NB4 (cell line): ENCODE measurements at regions not wholly inside any gene's neighbourhood (a gene's known extent, or its start where the extent isn't known, plus 50 kb on each side); places are given as distances from the start of the nearest gene placed in this dataset.
"Not testable (repeated sequence)": the region's sequence is repeated elsewhere in the genome, so short reads cannot be mapped to it uniquely, and the experiment has no call there.

ENCODE experiments used
- DNase-seq: peaks from one replicate; pipeline ENCODE4 v3.0.0; 2010; ENCODE audit warnings: low read depth
- H3K4me3 ChIP-seq: one replicate; pipeline ENCODE4 v1.5.1; 2011; ENCODE audit warnings: mild to moderate bottlenecking, low read depth, low read length, moderate library complexity
- MYC ChIP-seq: IDR thresholded peaks from 2 replicates; pipeline ENCODE4 v1.6.1; 2011; ENCODE audit warnings: low read depth, low read length
- POLR2A ChIP-seq: IDR thresholded peaks from 2 replicates; pipeline ENCODE4 v1.6.1; 2011; ENCODE audit warnings: mild to moderate bottlenecking; ENCODE audit not compliant: insufficient read length; ENCODE audit errors: extremely low read depth
- TF ChIP-seq, protein P1 (sequence below): IDR thresholded peaks from one replicate; pipeline ENCODE4 v1.5.1; 2012; ENCODE audit warnings: low read depth, low read length
- TF ChIP-seq, protein P2 (sequence below): IDR thresholded peaks from 2 replicates; pipeline ENCODE4 v1.6.1; 2011; ENCODE audit warnings: low read depth, low read length

DNA sequence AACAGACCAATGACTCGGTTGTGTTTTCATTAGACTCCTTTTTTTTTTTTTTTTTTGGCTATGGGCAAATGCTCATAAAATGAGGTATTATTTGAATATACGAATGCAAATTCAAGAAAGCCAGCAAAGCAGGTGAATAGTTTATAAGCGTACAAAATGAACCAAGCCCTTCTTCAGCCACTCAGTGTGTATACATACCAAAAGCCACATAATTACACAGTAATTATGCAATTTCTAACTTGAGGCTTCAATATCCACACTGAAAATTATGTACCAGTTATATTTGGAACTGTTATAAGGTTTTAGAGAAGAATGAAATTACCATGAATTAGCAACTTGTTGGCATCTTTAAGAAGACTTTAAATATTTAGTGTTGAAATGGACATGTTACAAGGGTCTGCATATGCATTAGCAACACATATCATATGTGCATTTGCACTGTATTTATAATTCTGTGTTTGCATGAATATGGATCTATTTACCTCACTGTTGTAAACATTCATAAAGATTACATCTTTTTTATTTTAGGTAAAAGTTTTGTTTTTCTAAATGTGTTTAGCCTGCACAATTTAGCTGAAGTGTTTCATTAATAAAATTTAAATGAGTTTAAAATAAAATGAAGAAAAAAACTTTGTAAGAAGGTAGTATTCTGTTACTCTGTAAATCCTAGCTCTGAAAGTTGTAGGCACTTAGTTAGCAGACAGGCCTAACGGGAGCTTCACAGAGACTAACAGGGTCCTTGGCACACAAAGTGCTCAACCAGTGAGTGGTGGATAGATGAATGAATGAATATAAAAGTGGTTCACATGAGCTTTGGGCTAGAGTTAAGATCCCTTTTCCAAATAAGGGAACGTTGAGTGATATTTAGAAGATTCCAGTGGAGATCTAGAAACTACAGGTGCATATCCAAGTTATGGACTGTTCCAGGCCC, 241.0 kb upstream of the NFIA start:
- no peak for DNase-seq
- TF ChIP-seq, protein P1, sequence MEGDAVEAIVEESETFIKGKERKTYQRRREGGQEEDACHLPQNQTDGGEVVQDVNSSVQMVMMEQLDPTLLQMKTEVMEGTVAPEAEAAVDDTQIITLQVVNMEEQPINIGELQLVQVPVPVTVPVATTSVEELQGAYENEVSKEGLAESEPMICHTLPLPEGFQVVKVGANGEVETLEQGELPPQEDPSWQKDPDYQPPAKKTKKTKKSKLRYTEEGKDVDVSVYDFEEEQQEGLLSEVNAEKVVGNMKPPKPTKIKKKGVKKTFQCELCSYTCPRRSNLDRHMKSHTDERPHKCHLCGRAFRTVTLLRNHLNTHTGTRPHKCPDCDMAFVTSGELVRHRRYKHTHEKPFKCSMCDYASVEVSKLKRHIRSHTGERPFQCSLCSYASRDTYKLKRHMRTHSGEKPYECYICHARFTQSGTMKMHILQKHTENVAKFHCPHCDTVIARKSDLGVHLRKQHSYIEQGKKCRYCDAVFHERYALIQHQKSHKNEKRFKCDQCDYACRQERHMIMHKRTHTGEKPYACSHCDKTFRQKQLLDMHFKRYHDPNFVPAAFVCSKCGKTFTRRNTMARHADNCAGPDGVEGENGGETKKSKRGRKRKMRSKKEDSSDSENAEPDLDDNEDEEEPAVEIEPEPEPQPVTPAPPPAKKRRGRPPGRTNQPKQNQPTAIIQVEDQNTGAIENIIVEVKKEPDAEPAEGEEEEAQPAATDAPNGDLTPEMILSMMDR = no peak
- TF ChIP-seq, protein P2, sequence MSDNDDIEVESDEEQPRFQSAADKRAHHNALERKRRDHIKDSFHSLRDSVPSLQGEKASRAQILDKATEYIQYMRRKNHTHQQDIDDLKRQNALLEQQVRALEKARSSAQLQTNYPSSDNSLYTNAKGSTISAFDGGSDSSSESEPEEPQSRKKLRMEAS = no peak
- TF ChIP-seq POLR2A = no peak

DNA sequence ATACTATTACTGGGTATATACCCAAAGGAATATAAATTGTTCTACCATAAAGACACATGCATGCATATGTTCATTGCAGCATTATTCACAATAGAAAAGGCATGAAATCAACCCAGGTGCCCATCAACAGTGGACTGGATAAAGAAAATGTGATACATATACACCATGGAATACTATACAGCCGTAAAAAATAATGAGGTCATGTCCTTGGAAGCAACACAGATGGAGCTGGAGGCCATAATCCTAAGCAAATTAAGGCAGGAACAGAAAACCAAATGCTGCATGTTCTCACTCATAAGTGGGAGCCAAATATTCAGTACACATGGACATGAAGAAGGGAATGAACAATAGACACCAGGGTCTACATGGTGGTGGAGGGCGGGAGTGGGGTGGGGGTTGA, 241.9 kb upstream of the NFIA start:
- not testable (repeated sequence) for DNase-seq

More for the DNA sequence above, 241.0 kb upstream of the NFIA start:
- no peak overlapping the region for H3K4me3 ChIP-seq

DNA sequence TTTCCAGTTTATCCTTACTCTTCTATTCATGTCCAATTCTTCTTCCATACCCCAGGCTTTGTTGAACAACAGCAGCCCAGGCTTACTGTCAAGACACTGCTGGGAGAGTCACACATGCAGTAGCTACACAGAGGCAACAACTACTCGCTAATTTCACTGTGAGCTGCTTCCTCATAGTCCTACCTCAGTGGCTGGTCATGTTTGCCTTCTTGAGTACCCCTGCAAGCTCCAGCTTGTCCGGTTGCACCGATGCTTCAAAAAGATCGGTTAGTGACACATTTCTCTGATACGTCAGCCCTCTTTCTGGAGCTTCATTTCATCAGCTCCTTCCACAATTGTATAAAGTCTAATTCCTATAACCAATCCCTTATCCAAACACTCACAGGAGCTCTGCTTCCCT, 246.7 kb upstream of the NFIA start:
- DNase-seq = no peak
- H3K4me3 ChIP-seq = no peak overlapping the region
- TF ChIP-seq, protein P2 = no peak
- no peak for TF ChIP-seq POLR2A
- no peak for TF ChIP-seq MYC
- TF ChIP-seq, protein P1 = no peak

More for the DNA sequence above, 241.9 kb upstream of the NFIA start:
- H3K4me3 ChIP-seq = not testable (repeated sequence)

DNA sequence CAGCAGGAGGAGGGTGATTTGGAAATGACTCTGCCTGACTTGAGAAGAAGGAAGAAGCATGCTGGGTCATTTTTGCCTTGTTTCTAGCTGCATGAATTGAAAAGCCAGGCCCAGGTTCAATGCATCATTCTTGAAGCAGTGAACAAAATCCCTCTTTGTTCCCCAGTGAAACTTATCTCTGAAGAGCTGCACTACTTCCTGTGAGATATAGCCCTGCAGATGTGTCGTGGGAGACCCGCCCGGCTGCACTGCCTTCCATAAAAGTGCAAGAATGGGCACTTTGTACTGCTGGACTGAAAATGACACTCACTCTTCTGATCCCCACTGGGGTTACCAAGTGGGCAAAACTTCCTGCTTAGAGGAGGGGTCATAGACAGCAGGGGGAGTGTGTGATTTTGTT, 249.2 kb upstream of the NFIA start:
- no peak overlapping the region for H3K4me3 ChIP-seq
- TF ChIP-seq MYC (no peak), POLR2A (no peak)
- TF ChIP-seq, protein P1 = no peak
- TF ChIP-seq, protein P2 = no peak
- no peak for DNase-seq

DNA sequence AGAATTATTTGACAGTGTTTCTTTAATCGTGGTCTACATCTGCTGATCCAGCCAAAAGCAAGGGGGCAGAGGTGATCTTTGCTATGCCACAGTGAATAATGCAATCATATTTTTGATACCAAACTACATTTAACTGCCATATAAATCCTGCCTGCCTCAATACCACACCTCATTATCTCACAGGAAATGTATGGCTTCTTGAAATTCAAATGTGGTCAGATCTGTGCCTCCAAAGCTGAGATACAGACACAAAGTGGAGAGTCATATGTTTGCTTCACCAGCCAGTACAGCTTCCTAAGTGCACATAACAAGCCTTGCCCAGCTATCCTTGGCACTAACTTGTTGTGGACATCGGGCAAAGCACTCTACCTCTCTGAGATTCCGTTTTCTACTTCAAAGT, 250.0 kb upstream of the NFIA start:
- H3K4me3 ChIP-seq = no peak overlapping the region
- DNase-seq = no peak
- TF ChIP-seq, protein P2 = no peak
- no peak for TF ChIP-seq POLR2A
- TF ChIP-seq, protein P1 = no peak
- no peak for TF ChIP-seq MYC

DNA sequence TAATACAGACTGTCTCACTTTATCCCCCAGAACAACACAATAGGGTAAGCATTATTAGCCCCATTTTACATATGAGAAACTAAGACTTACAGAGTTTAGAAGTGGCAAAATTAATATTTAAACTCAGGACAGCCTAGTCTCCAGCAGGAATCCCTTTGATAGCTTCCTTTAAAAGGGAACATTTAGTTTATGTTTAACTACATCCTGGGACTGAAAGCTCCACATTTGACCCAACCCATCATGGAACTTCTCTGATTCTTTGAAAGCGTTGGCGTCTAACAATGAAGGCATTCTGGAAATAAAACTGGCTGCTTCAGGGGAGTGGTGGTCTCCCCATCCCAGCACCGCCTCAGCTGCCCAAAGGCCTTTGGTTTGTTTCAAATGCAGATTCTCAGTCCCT, 250.6 kb upstream of the NFIA start:
- TF ChIP-seq, protein P1 = no peak
- TF ChIP-seq POLR2A (no peak), MYC (no peak)
- TF ChIP-seq, protein P2 = no peak
- no peak for DNase-seq
- H3K4me3 ChIP-seq = no peak overlapping the region
